Thymus (tissue), 11 donors: ENCODE measurements at regions not wholly inside any gene's neighbourhood (a gene's known extent, or its start where the extent isn't known, plus 50 kb on each side); places are given as distances from the start of the nearest gene placed in this dataset.
"Not testable (repeated sequence)": the region's sequence is repeated elsewhere in the genome, so short reads cannot be mapped to it uniquely, and the experiment has no call there.

Experiments
- DNase-seq, 9 donors: peaks; one replicate each; pipeline ENCODE4 v3.0.0-alpha.2; 2013; ENCODE audit warnings: low spot score in 9 of 9, low read depth in 6 of 9, missing footprints in 1 of 9
- H3K27ac ChIP-seq, 2 donors: one replicate each; pipeline ENCODE4 v1.5.1; 2013; ENCODE audit warnings: control low read depth in 1 of 2, low read depth in 1 of 2, low read length in 1 of 2, mild to moderate bottlenecking in 1 of 2, moderate library complexity in 1 of 2
- H3K27me3 ChIP-seq, 2 donors: one replicate each; pipeline ENCODE4 v1.5.1; 2013; ENCODE audit warnings: low read length in 1 of 2; ENCODE audit not compliant: control insufficient read depth in 2 of 2, insufficient read depth in 1 of 2
- H3K36me3 ChIP-seq, 2 donors: one replicate each; pipeline ENCODE4 v1.5.1; 2013; ENCODE audit warnings: low read length in 1 of 2, mild to moderate bottlenecking in 1 of 2, moderate library complexity in 1 of 2; ENCODE audit not compliant: control insufficient read depth in 2 of 2, insufficient read depth in 2 of 2
- H3K4me1 ChIP-seq, 2 donors: one replicate each; pipeline ENCODE4 v1.5.1; 2013; ENCODE audit warnings: low read length in 2 of 2; ENCODE audit not compliant: control insufficient read depth in 2 of 2, insufficient read depth in 2 of 2
- H3K4me3 ChIP-seq, 2 donors: one replicate each; pipeline ENCODE4 v1.5.1; 2013; ENCODE audit warnings: low read length in 2 of 2, control low read depth in 1 of 2, mild to moderate bottlenecking in 1 of 2
- H3K9me3 ChIP-seq, 2 donors: one replicate each; pipeline ENCODE4 v1.5.1; 2013; ENCODE audit warnings: low read length in 1 of 2, mild to moderate bottlenecking in 1 of 2; ENCODE audit not compliant: control insufficient read depth in 2 of 2, insufficient read depth in 1 of 2
- WGBS: extraction: QIAGEN DNeasy Blood & Tissue Kit; methylation state at CpG from one replicate; pipeline ENCODE4 v1.1.7; 2013; 5-methylcytosine and 5-hydroxymethylcytosine counted together
- donor health status: healthy.

GRCh38 chr1:109857702-109858101 is 52.9 kb upstream of the CSF1 start:
- H3K4me1 ChIP-seq, DNase-seq, H3K27me3 ChIP-seq, H3K9me3 ChIP-seq, H3K36me3 ChIP-seq, H3K4me3 ChIP-seq, H3K27ac ChIP-seq: not testable (repeated sequence)
- WGBS, result 85% methylated on average over 3 of the region's 3 CpGs

GRCh38 chr1:109855986-109856385 is 54.7 kb upstream of the CSF1 start:
- WGBS, result 77% methylated on average over 6 of the region's 6 CpGs
- not testable (repeated sequence) for H3K36me3 ChIP-seq, H3K27me3 ChIP-seq, H3K9me3 ChIP-seq, DNase-seq, H3K4me1 ChIP-seq, H3K27ac ChIP-seq, H3K4me3 ChIP-seq

DNA sequence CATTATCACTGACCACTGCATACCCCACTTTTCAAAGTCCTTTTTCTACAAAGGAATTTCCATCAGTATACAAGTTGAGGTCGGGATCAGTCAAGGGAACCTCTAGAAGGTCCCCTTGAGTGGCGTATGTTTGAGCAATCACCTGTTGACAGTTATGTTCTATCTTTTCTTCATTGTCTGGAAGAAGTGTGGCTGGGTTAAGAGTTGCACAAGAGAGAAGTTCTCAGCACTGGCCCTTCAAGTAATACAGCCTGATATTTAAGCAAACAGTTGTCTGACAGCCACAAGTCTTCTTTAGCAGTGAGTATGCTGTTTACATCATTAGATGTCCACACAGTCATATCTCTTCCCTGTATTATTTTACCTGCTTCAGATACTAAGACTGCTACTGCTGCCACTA is 56.7 kb upstream of the CSF1 start:
- not testable (repeated sequence) for DNase-seq

DNA sequence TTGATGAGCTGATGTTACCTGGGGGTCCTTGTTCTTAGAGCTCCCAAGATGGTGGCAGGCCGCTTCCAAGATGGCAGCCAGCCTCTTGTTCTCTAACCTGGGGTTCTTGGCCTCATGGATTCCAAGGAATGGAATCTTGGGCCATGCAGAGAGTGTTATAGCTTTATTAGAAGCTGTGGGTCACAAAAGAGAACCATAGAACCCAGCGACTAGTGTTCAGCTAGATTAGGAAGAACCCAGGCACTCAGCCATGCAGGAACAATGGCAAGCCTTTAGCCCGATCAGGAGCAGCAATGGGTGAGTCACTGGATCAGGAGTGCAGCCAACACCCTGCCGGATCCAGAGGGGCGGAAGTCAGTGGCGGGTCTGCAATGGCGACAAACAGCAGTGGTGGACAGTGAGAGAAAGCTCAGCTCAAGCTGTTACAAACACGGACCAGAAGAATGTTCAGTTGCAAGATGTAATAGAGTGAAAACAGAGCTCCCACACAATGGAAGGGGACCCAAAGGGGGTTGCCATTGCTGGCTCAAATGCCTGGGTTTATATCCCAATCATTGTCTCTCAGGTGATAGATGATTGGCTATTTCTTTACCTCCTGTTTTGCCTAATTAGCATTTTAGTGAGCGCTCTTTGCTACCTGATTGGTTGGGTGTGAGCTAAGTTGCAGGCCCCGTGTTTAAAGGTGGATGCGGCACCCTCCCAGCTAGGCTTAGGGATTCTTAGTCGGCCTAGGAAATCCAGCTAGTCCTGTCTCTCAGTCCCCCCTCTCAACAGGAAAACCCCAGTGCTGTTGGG is 58.2 kb upstream of the CSF1 start:
- 96% methylated on average over 12 of the region's 12 CpGs for WGBS

More for the DNA sequence above, 56.7 kb upstream of the CSF1 start:
- H3K27me3 ChIP-seq, H3K9me3 ChIP-seq, H3K4me1 ChIP-seq, H3K36me3 ChIP-seq, H3K27ac ChIP-seq, H3K4me3 ChIP-seq: not testable (repeated sequence)
- WGBS, result 93% methylated on average over 2 of the region's 2 CpGs

GRCh38 chr1:109850827-109851226 is 59.8 kb upstream of the CSF1 start:
- peaks cover 0 to 3% of the 10 kb centered on the region in 2 donors for H3K9me3 ChIP-seq
- no peak for DNase-seq
- 98% methylated on average over 4 of the region's 4 CpGs for WGBS
- H3K27ac ChIP-seq, result no peak overlapping the region
- no peaks in the 10 kb centered on the region for H3K36me3 ChIP-seq
- H3K4me3 ChIP-seq, result no peak overlapping the region
- no peaks in the 10 kb centered on the region for H3K27me3 ChIP-seq
- peaks cover 0 to 5% of the 10 kb centered on the region in 2 donors for H3K4me1 ChIP-seq

More for the DNA sequence above, 58.2 kb upstream of the CSF1 start:
- not testable (repeated sequence) for H3K27ac ChIP-seq, H3K36me3 ChIP-seq, H3K4me3 ChIP-seq, H3K27me3 ChIP-seq, H3K4me1 ChIP-seq, DNase-seq, H3K9me3 ChIP-seq

- no peak for DNase-seq
- 96% methylated on average over 4 of the region's 4 CpGs for WGBS
- H3K27me3 ChIP-seq, result no peaks in the 10 kb centered on the region
- H3K36me3 ChIP-seq, result no peaks in the 10 kb centered on the region
- no peak overlapping the region for H3K4me3 ChIP-seq
- H3K9me3 ChIP-seq, result peaks cover 0 to 3% of the 10 kb centered on the region in 2 donors
- H3K4me1 ChIP-seq, result no peaks in the 10 kb centered on the region
- no peak overlapping the region for H3K27ac ChIP-seq
These were observed 60.5 kb upstream of the CSF1 start for GRCh38 chr1:109850194-109850593.

DNA sequence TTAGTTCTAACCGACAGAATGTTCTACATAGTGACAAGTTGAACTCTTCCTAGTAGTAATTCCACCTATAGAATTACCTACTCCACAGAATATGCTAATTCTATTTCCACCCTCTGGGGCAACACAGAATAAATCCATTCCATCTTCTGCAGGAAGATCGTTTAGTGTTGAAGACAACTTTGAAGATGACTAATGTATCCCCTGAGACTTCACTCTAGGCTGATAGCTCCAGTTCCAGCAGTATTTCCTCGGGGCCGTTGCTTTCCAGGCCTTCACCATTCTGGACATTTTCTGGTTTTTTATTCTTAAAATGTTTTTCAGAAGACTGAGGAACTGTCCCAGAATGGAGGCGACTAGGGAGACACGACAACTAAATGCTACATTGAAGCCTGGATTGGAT is 61.0 kb upstream of the CSF1 start:
- WGBS, result 95% methylated on average over 6 of the region's 6 CpGs

DNA sequence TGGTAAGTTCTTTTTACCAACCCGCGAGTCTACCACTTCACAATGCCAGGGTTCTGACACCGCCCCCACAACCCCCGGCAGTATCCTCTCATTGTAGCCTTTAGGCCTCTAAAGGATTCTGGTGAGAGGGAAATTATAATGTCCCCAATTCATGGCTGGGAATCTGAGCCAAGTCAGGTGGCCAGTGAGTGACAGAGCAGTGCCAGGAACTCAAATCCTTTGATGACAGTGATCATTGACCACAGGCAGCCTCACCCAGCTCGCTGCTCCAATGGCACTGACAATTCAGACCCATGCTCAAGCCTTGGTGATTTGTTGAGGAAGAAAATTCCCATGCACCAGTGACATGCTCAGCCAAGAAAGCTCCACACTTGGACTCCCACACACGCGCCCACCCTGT is 63.4 kb upstream of the CSF1 start:
- H3K9me3 ChIP-seq, result peaks cover 0 to 3% of the 10 kb centered on the region in 2 donors
- no peaks in the 10 kb centered on the region for H3K4me1 ChIP-seq
- 96% methylated on average over 7 of the region's 7 CpGs for WGBS
- no peak for DNase-seq
- no peaks in the 10 kb centered on the region for H3K27me3 ChIP-seq
- H3K27ac ChIP-seq, result no peak overlapping the region
- no peak overlapping the region for H3K4me3 ChIP-seq
- no peaks in the 10 kb centered on the region for H3K36me3 ChIP-seq

More for the DNA sequence above, 61.0 kb upstream of the CSF1 start:
- Histone ChIP-seq H3K27ac (no peak overlapping the region), H3K4me3 (no peak overlapping the region), H3K27me3 (no peaks in the 10 kb centered on the region), H3K4me1 (no peaks in the 10 kb centered on the region), H3K9me3 (peaks cover 0 to 3% of the 10 kb centered on the region in 2 donors), H3K36me3 (no peaks in the 10 kb centered on the region)
- DNase-seq, result no peak

DNA sequence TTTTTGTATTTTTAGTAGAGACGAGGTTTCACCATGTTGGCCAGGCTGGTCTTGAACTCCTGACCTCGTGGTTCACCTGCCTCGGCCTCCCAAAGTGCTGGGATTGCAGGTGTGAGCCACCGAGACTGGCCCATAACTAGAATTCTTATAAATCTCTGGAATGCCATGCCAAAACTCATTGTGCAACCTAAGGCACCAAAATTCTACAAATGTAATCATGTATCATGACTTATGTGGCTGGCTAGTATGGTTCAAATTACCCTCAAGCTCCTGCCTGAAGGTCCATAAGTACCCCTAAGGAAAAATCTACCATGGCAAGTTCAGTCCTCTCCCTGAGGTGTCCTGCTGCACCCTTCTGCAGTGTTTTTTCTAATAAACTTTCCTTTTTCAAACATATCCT is 63.8 kb upstream of the CSF1 start:
- Histone ChIP-seq H3K4me1 (no peaks in the 10 kb centered on the region), H3K9me3 (peaks cover 0 to 3% of the 10 kb centered on the region in 2 donors), H3K36me3 (no peaks in the 10 kb centered on the region), H3K4me3 (no peak overlapping the region), H3K27me3 (no peaks in the 10 kb centered on the region), H3K27ac (no peak overlapping the region)
- DNase-seq, result no peak
- WGBS, result 94% methylated on average over 4 of the region's 4 CpGs
